Liver (tissue), 8 donors: ENCODE measurements at regions not wholly inside any gene's neighbourhood (a gene's known extent, or its start where the extent isn't known, plus 50 kb on each side); places are given as distances from the start of the nearest gene placed in this dataset.

Source experiments
- DNase-seq: peaks from one replicate; pipeline ENCODE4 v3.0.0-alpha.2; 2017; ENCODE audit warnings: low spot score
- H3K27ac ChIP-seq, 2 donors: one replicate each; pipeline ENCODE4 v1.7.0; 2013; ENCODE audit warnings: inconsistent platforms in 2 of 2, low read length in 2 of 2, control low read depth in 1 of 2, low read depth in 1 of 2, mild to moderate bottlenecking in 1 of 2
- H3K27me3 ChIP-seq, 4 donors: one replicate each; pipeline versions ENCODE4 v1.6.1 to v1.7.0; 2013; ENCODE audit warnings: low read length in 3 of 4, inconsistent platforms in 1 of 4, mild to moderate bottlenecking in 1 of 4, moderate library complexity in 1 of 4; ENCODE audit not compliant: control insufficient read depth in 4 of 4, insufficient read depth in 4 of 4
- H3K36me3 ChIP-seq, 4 donors: one replicate each; pipeline versions ENCODE4 v1.6.1 to v1.7.0; 2013; ENCODE audit warnings: low read length in 3 of 4, mild to moderate bottlenecking in 3 of 4, low read depth in 1 of 4, moderate library complexity in 1 of 4; ENCODE audit not compliant: control insufficient read depth in 4 of 4, insufficient read depth in 3 of 4
- H3K4me1 ChIP-seq, 4 donors: one replicate each; pipeline versions ENCODE4 v1.6.1 to v1.7.0; 2013; ENCODE audit warnings: low read length in 3 of 4, mild to moderate bottlenecking in 3 of 4, moderate library complexity in 1 of 4; ENCODE audit not compliant: control insufficient read depth in 4 of 4, insufficient read depth in 4 of 4
- H3K4me3 ChIP-seq, 3 donors: one replicate each; pipeline versions ENCODE4 v1.6.1 to v1.7.0; 2013; ENCODE audit warnings: low read length in 3 of 3, control low read depth in 1 of 3, low read depth in 1 of 3, mild to moderate bottlenecking in 1 of 3
- H3K9ac ChIP-seq, 2 donors: one replicate each; pipeline ENCODE4 v1.7.0; 2013; ENCODE audit warnings: low read length in 2 of 2, mild to moderate bottlenecking in 2 of 2, moderate library complexity in 2 of 2, control low read depth in 1 of 2, low read depth in 1 of 2
- H3K9me3 ChIP-seq, 4 donors: one replicate each; pipeline versions ENCODE4 v1.6.1 to v1.7.0; 2013; ENCODE audit warnings: low read length in 3 of 4; ENCODE audit not compliant: control insufficient read depth in 4 of 4
- ATF3 ChIP-seq: IDR thresholded peaks from 2 replicates; pipeline ENCODE4 v1.6.1; 2016; ENCODE audit warnings: antibody characterized with exemption
- CTCF ChIP-seq: fragments of 150-350 bp; IDR thresholded peaks from 2 replicates; pipeline ENCODE4 v1.5.1; 2017; ENCODE audit warnings: improper control_type of control experiment, low read depth, low read length; ENCODE audit not compliant: missing input control
- EGR1 ChIP-seq, 2 donors: IDR thresholded peaks; 2 replicates each; pipeline ENCODE4 v1.6.1; 2016 to 2018; ENCODE audit warnings: antibody characterized with exemption in 2 of 2, low read depth in 2 of 2
- FOXA1 ChIP-seq: IDR thresholded peaks from 2 replicates; pipeline ENCODE4 v1.6.1; 2016; ENCODE audit warnings: antibody characterized with exemption
- FOXA2 ChIP-seq: IDR thresholded peaks from 2 replicates; pipeline ENCODE4 v1.6.1; 2016; ENCODE audit warnings: antibody characterized with exemption
- GABPA ChIP-seq, 2 donors: IDR thresholded peaks in 1 of 2; conservative IDR thresholded peaks in 1 of 2; 2 replicates each; pipeline ENCODE4 v1.6.1; 2016; ENCODE audit warnings: antibody characterized with exemption in 2 of 2, mild to moderate bottlenecking in 1 of 2, moderate library complexity in 1 of 2
- HNF4A ChIP-seq, 2 donors: conservative IDR thresholded peaks; 2 replicates each; pipeline ENCODE4 v1.6.1; 2016; ENCODE audit warnings: antibody characterized with exemption in 2 of 2, mild to moderate bottlenecking in 2 of 2
- HNF4G ChIP-seq: IDR thresholded peaks from 2 replicates; pipeline ENCODE4 v1.6.1; 2016; ENCODE audit warnings: antibody characterized with exemption
- JUND ChIP-seq, 2 donors: IDR thresholded peaks; 2 replicates each; pipeline ENCODE4 v1.6.1; 2016; ENCODE audit warnings: antibody characterized with exemption in 2 of 2
- MAX ChIP-seq: IDR thresholded peaks from 2 replicates; pipeline ENCODE4 v1.6.1; 2016; ENCODE audit warnings: antibody characterized with exemption
- NR2F2 ChIP-seq: IDR thresholded peaks from 2 replicates; pipeline ENCODE4 v1.6.1; 2016; ENCODE audit warnings: antibody characterized with exemption
- RAD21 ChIP-seq, 2 donors: IDR thresholded peaks; 2 replicates each; pipeline ENCODE4 v1.6.1; 2016; ENCODE audit warnings: antibody characterized with exemption in 2 of 2, mild to moderate bottlenecking in 2 of 2
- REST ChIP-seq: IDR thresholded peaks from 2 replicates; pipeline ENCODE4 v1.6.1; 2016; ENCODE audit warnings: antibody characterized with exemption, mild to moderate bottlenecking
- RXRA ChIP-seq, 2 donors: IDR thresholded peaks; 2 replicates each; pipeline ENCODE4 v1.6.1; 2017 to 2018; ENCODE audit warnings: antibody characterized with exemption in 2 of 2, mild to moderate bottlenecking in 1 of 2
- SP1 ChIP-seq: IDR thresholded peaks from 2 replicates; pipeline ENCODE4 v1.6.1; 2018; ENCODE audit warnings: antibody characterized with exemption, mild to moderate bottlenecking
- YY1 ChIP-seq: IDR thresholded peaks from 2 replicates; pipeline ENCODE4 v1.6.1; 2016; ENCODE audit warnings: antibody characterized with exemption, mild to moderate bottlenecking
- ZBTB33 ChIP-seq: IDR thresholded peaks from 2 replicates; pipeline ENCODE4 v1.6.1; 2016; ENCODE audit warnings: antibody characterized with exemption
- WGBS: extraction: QIAGEN DNeasy Blood & Tissue Kit; methylation state at CpG from one replicate; pipeline ENCODE4 v1.1.7; 2013; 5-methylcytosine and 5-hydroxymethylcytosine counted together
- donor health status: healthy.
- donor health status: healthy.
- donor health status: healthy.
- donor health status: healthy.
- donor health status: healthy.

GRCh38 chr3:164465172-164465571 is 613.1 kb downstream of the SI start:
- no peak for DNase-seq
- H3K27ac ChIP-seq = no peak overlapping the region
- no peaks in the 10 kb centered on the region for H3K9me3 ChIP-seq
- H3K4me3 ChIP-seq = no peak overlapping the region
- H3K9ac ChIP-seq = no peak overlapping the region
- WGBS = 94% methylated on average over 2 of the region's 2 CpGs
- H3K27me3 ChIP-seq = no peaks in the 10 kb centered on the region
- no peaks in the 10 kb centered on the region for H3K36me3 ChIP-seq
- H3K4me1 ChIP-seq = peaks cover 0 to 4% (median 1%) of the 10 kb centered on the region in 4 donors
- TF ChIP-seq REST (no peak), GABPA (IDR thresholded peaks at IDR 0.05 in 1 of 2, conservative IDR thresholded peaks at IDR 0.05 in 1 of 2) (no peak), NR2F2 (no peak), RAD21 (IDR thresholded peaks at IDR 0.05) (no peak), ZBTB33 (no peak), RXRA (IDR thresholded peaks at IDR 0.05) (no peak), YY1 (no peak), SP1 (no peak), FOXA2 (no peak), CTCF (no peak), HNF4G (no peak), JUND (IDR thresholded peaks at IDR 0.05) (no peak), ATF3 (no peak), EGR1 (IDR thresholded peaks at IDR 0.05; ENCODE audit: low read depth in 2 of 2) (no peak)

GRCh38 chr3:164460851-164461250 is 617.4 kb downstream of the SI start:
- no peak for TF ChIP-seq RXRA (IDR thresholded peaks at IDR 0.05)
- no peak for TF ChIP-seq GABPA (IDR thresholded peaks at IDR 0.05 in 1 of 2, conservative IDR thresholded peaks at IDR 0.05 in 1 of 2)
- TF ChIP-seq NR2F2 = no peak
- TF ChIP-seq ATF3 = no peak
- no peak for TF ChIP-seq MAX
- no peak for TF ChIP-seq JUND (IDR thresholded peaks at IDR 0.05)
- TF ChIP-seq HNF4A (conservative IDR thresholded peaks at IDR 0.05) = no peak
- TF ChIP-seq FOXA2 = no peak
- no peak for TF ChIP-seq FOXA1
- TF ChIP-seq RAD21 (IDR thresholded peaks at IDR 0.05) = no peak
- H3K4me3 ChIP-seq = no peak overlapping the region
- H3K9ac ChIP-seq = no peak overlapping the region
- no peaks in the 10 kb centered on the region for H3K27me3 ChIP-seq
- WGBS = 71% methylated on average over 3 of the region's 3 CpGs
- H3K4me1 ChIP-seq = no peaks in the 10 kb centered on the region
- DNase-seq = no peak
- H3K36me3 ChIP-seq = no peaks in the 10 kb centered on the region
- no peak overlapping the region for H3K27ac ChIP-seq
- no peaks in the 10 kb centered on the region for H3K9me3 ChIP-seq
